ENCODE measurements at regions not wholly inside any gene's neighbourhood (a gene's known extent, or its start where the extent isn't known, plus 50 kb on each side); places are given as distances from the start of the nearest gene placed in this dataset.

- no peak overlapping the region for H2BK120ac ChIP-seq (ENCODE audit: low read depth, low read length)
Observed at GRCh38 chr5:61657686-61658085, 325.6 kb downstream of the ZSWIM6 start.

GRCh38 chr5:61658592-61659008 is 326.5 kb downstream of the ZSWIM6 start:
- peak; percentile 83 for DNase-seq (ENCODE audit: low spot score)
- H4K8ac ChIP-seq (ENCODE audit: low read depth, low read length), result no peak overlapping the region
- H4K91ac ChIP-seq (ENCODE audit: low read depth, low read length, poor library complexity), result no peak overlapping the region
- H3K36me3 ChIP-seq (replicated peaks in 1 of 2; ENCODE audit: control insufficient read depth in 2 of 2, insufficient read depth in 2 of 2, low read length in 2 of 2), result no peaks in the 10 kb centered on the region
- no peak overlapping the region for H3K4ac ChIP-seq (ENCODE audit: low read length)
- no peak overlapping the region for H3K4me3 ChIP-seq (ENCODE audit: low read length in 2 of 2)
- H3K23ac ChIP-seq (ENCODE audit: low read depth, low read length, poor library complexity), result no peak overlapping the region
- no CpG with 5 or more reads among the region's 9 CpGs for WGBS, 2 donors (ENCODE audit: extremely low coverage in 2 of 2, insufficient read length in 2 of 2, insufficient replicate concordance in 1 of 2)
- H3K27me3 ChIP-seq (ENCODE audit: control insufficient read depth in 3 of 3, insufficient read depth in 3 of 3, low read depth in 1 of 3, low read length in 3 of 3), result no peaks in the 10 kb centered on the region
- no peak overlapping the region for H2BK120ac ChIP-seq (ENCODE audit: low read depth, low read length)
- no peak overlapping the region for H3K9ac ChIP-seq (ENCODE audit: low read depth, low read length, poor library complexity)
- peaks cover 7 to 16% of the 10 kb centered on the region in 2 donors for H3K4me1 ChIP-seq (ENCODE audit: control insufficient read depth in 2 of 2, insufficient read depth in 1 of 2, low read depth in 1 of 2, low read length in 2 of 2)
- no peak overlapping the region for H3K14ac ChIP-seq (ENCODE audit: low read length)
- H2AFZ ChIP-seq (ENCODE audit: low read length), result no peak overlapping the region
- no peak overlapping the region for H3K18ac ChIP-seq (ENCODE audit: low read length)
- no peak overlapping the region for H3K4me2 ChIP-seq (ENCODE audit: insufficient read depth, low read length, poor library complexity, severe bottlenecking)
- no peaks in the 10 kb centered on the region for H3K79me1 ChIP-seq (ENCODE audit: low read depth, low read length)
- H2BK12ac ChIP-seq (ENCODE audit: low read length), result no peak overlapping the region
- H2BK5ac ChIP-seq (ENCODE audit: low read length), result no peak overlapping the region
- no peaks in the 10 kb centered on the region for H3K9me3 ChIP-seq (replicated peaks in 1 of 2; ENCODE audit: control insufficient read depth in 2 of 2, insufficient read depth in 1 of 2, low read depth in 1 of 2, low read length in 2 of 2)
- no peak overlapping the region for H2AK5ac ChIP-seq (ENCODE audit: low read depth, low read length)
- no peak overlapping the region for H2BK15ac ChIP-seq (ENCODE audit: low read length)
- no peak overlapping the region for H3K27ac ChIP-seq (replicated peaks; ENCODE audit: low read length)

More at GRCh38 chr5:61657686-61658085, 325.6 kb downstream of the ZSWIM6 start:
- H3K27me3 ChIP-seq (ENCODE audit: control insufficient read depth in 3 of 3, insufficient read depth in 3 of 3, low read depth in 1 of 3, low read length in 3 of 3), result no peaks in the 10 kb centered on the region
- H3K27ac ChIP-seq (replicated peaks; ENCODE audit: low read length), result no peak overlapping the region
- no peak overlapping the region for H2AK5ac ChIP-seq (ENCODE audit: low read depth, low read length)
- no peak overlapping the region for H2AFZ ChIP-seq (ENCODE audit: low read length)
- H3K9me3 ChIP-seq (replicated peaks in 1 of 2; ENCODE audit: control insufficient read depth in 2 of 2, insufficient read depth in 1 of 2, low read depth in 1 of 2, low read length in 2 of 2), result no peaks in the 10 kb centered on the region
- no peak overlapping the region for H3K9ac ChIP-seq (ENCODE audit: low read depth, low read length, poor library complexity)
- H3K18ac ChIP-seq (ENCODE audit: low read length), result no peak overlapping the region
- no peak overlapping the region for H4K91ac ChIP-seq (ENCODE audit: low read depth, low read length, poor library complexity)
- no peak overlapping the region for H2BK5ac ChIP-seq (ENCODE audit: low read length)
- H3K4me1 ChIP-seq (ENCODE audit: control insufficient read depth in 2 of 2, insufficient read depth in 1 of 2, low read depth in 1 of 2, low read length in 2 of 2), result peaks cover 7 to 16% of the 10 kb centered on the region in 2 donors
- H3K79me1 ChIP-seq (ENCODE audit: low read depth, low read length), result no peaks in the 10 kb centered on the region
- no peak overlapping the region for H2BK12ac ChIP-seq (ENCODE audit: low read length)
- no CpG with 5 or more reads among the region's 3 CpGs for WGBS, 2 donors (ENCODE audit: extremely low coverage in 2 of 2, insufficient read length in 2 of 2, insufficient replicate concordance in 1 of 2)
- no peak for DNase-seq (ENCODE audit: low spot score)
- H3K4me3 ChIP-seq (ENCODE audit: low read length in 2 of 2), result no peak overlapping the region
- H3K4ac ChIP-seq (ENCODE audit: low read length), result no peak overlapping the region
- H4K8ac ChIP-seq (ENCODE audit: low read depth, low read length), result no peak overlapping the region
- H2BK15ac ChIP-seq (ENCODE audit: low read length), result no peak overlapping the region
- no peaks in the 10 kb centered on the region for H3K36me3 ChIP-seq (replicated peaks in 1 of 2; ENCODE audit: control insufficient read depth in 2 of 2, insufficient read depth in 2 of 2, low read length in 2 of 2)
- H3K4me2 ChIP-seq (ENCODE audit: insufficient read depth, low read length, poor library complexity, severe bottlenecking), result no peak overlapping the region
- H3K23ac ChIP-seq (ENCODE audit: low read depth, low read length, poor library complexity), result no peak overlapping the region
- no peak overlapping the region for H3K14ac ChIP-seq (ENCODE audit: low read length)

GRCh38 chr5:61659221-61659696 is 327.2 kb downstream of the ZSWIM6 start:
- H3K23ac ChIP-seq (ENCODE audit: low read depth, low read length, poor library complexity), result no peak overlapping the region
- no peak overlapping the region for H3K4ac ChIP-seq (ENCODE audit: low read length)
- H3K4me1 ChIP-seq (ENCODE audit: control insufficient read depth in 2 of 2, insufficient read depth in 1 of 2, low read depth in 1 of 2, low read length in 2 of 2), result peaks cover 4 to 16% of the 10 kb centered on the region in 2 donors
- H3K79me1 ChIP-seq (ENCODE audit: low read depth, low read length), result no peaks in the 10 kb centered on the region
- H3K9me3 ChIP-seq (replicated peaks in 1 of 2; ENCODE audit: control insufficient read depth in 2 of 2, insufficient read depth in 1 of 2, low read depth in 1 of 2, low read length in 2 of 2), result no peaks in the 10 kb centered on the region
- no peak overlapping the region for H2BK15ac ChIP-seq (ENCODE audit: low read length)
- H3K14ac ChIP-seq (ENCODE audit: low read length), result no peak overlapping the region
- H3K9ac ChIP-seq (ENCODE audit: low read depth, low read length, poor library complexity), result no peak overlapping the region
- H2AK5ac ChIP-seq (ENCODE audit: low read depth, low read length), result no peak overlapping the region
- peak overlapping the region; percentile 19 for H3K4me2 ChIP-seq (ENCODE audit: insufficient read depth, low read length, poor library complexity, severe bottlenecking)
- H2BK12ac ChIP-seq (ENCODE audit: low read length), result no peak overlapping the region
- H3K27ac ChIP-seq (replicated peaks; ENCODE audit: low read length), result no peak overlapping the region
- H4K91ac ChIP-seq (ENCODE audit: low read depth, low read length, poor library complexity), result no peak overlapping the region
- DNase-seq (ENCODE audit: low spot score), result no peak
- no peak overlapping the region for H3K4me3 ChIP-seq (ENCODE audit: low read length in 2 of 2)
- H3K27me3 ChIP-seq (ENCODE audit: control insufficient read depth in 3 of 3, insufficient read depth in 3 of 3, low read depth in 1 of 3, low read length in 3 of 3), result no peaks in the 10 kb centered on the region
- no peak overlapping the region for H4K8ac ChIP-seq (ENCODE audit: low read depth, low read length)
- WGBS, 2 donors (ENCODE audit: extremely low coverage in 2 of 2, insufficient read length in 2 of 2, insufficient replicate concordance in 1 of 2), result no CpG with 5 or more reads among the region's 13 CpGs
- no peak overlapping the region for H2AFZ ChIP-seq (ENCODE audit: low read length)
- H3K36me3 ChIP-seq (replicated peaks in 1 of 2; ENCODE audit: control insufficient read depth in 2 of 2, insufficient read depth in 2 of 2, low read length in 2 of 2), result no peaks in the 10 kb centered on the region
- no peak overlapping the region for H2BK5ac ChIP-seq (ENCODE audit: low read length)
- H2BK120ac ChIP-seq (ENCODE audit: low read depth, low read length), result no peak overlapping the region
- H3K18ac ChIP-seq (ENCODE audit: low read length), result no peak overlapping the region

GRCh38 chr5:61662670-61663069 is 330.6 kb downstream of the ZSWIM6 start:
- Histone ChIP-seq H3K4me2 (ENCODE audit: insufficient read depth, low read length, poor library complexity, severe bottlenecking) (no peak overlapping the region), H3K9ac (ENCODE audit: low read depth, low read length, poor library complexity) (no peak overlapping the region), H2AK5ac (ENCODE audit: low read depth, low read length) (no peak overlapping the region), H2BK15ac (ENCODE audit: low read length) (no peak overlapping the region), H3K36me3 (replicated peaks in 1 of 2; ENCODE audit: control insufficient read depth in 2 of 2, insufficient read depth in 2 of 2, low read length in 2 of 2) (no peaks in the 10 kb centered on the region), H3K18ac (ENCODE audit: low read length) (no peak overlapping the region), H3K4me1 (ENCODE audit: control insufficient read depth in 2 of 2, insufficient read depth in 1 of 2, low read depth in 1 of 2, low read length in 2 of 2) (peaks cover 4 to 9% of the 10 kb centered on the region in 2 donors), H4K91ac (ENCODE audit: low read depth, low read length, poor library complexity) (no peak overlapping the region), H3K23ac (ENCODE audit: low read depth, low read length, poor library complexity) (no peak overlapping the region), H3K27me3 (ENCODE audit: control insufficient read depth in 3 of 3, insufficient read depth in 3 of 3, low read depth in 1 of 3, low read length in 3 of 3) (no peaks in the 10 kb centered on the region), H3K27ac (replicated peaks; ENCODE audit: low read length) (no peak overlapping the region), H3K79me1 (ENCODE audit: low read depth, low read length) (no peaks in the 10 kb centered on the region), H2BK12ac (ENCODE audit: low read length) (no peak overlapping the region), H2BK5ac (ENCODE audit: low read length) (no peak overlapping the region), H3K9me3 (replicated peaks in 1 of 2; ENCODE audit: control insufficient read depth in 2 of 2, insufficient read depth in 1 of 2, low read depth in 1 of 2, low read length in 2 of 2) (no peaks in the 10 kb centered on the region), H2BK120ac (ENCODE audit: low read depth, low read length) (no peak overlapping the region), H3K4ac (ENCODE audit: low read length) (no peak overlapping the region), H3K14ac (ENCODE audit: low read length) (no peak overlapping the region), H4K8ac (ENCODE audit: low read depth, low read length) (no peak overlapping the region), H2AFZ (ENCODE audit: low read length) (no peak overlapping the region), H3K4me3 (ENCODE audit: low read length in 2 of 2) (no peak overlapping the region)
- no CpG with 5 or more reads among the region's 5 CpGs for WGBS, 2 donors (ENCODE audit: extremely low coverage in 2 of 2, insufficient read length in 2 of 2, insufficient replicate concordance in 1 of 2)
- no peak for DNase-seq (ENCODE audit: low spot score)
